GM19438 (cell line): ENCODE measurements at regions not wholly inside any gene's neighbourhood (a gene's known extent, or its start where the extent isn't known, plus 50 kb on each side); places are given as distances from the start of the nearest gene placed in this dataset.
A peak's percentile ranks its signal among the peaks of the same experiment; 100 is the strongest.

Experiments
- ATAC-seq: cut with Tn5 transposase; IDR thresholded peaks from one replicate; pipeline ENCODE4 v1.9.1; 2021; ENCODE audit warnings: low read depth; ENCODE audit not compliant: unreplicated experiment

GRCh38 chr4:180377741-180378140, 1865.5 kb upstream of the TENM3 start:
- no peak for ATAC-seq

GRCh38 chr4:180380733-180381132, 1862.5 kb upstream of the TENM3 start:
- ATAC-seq: no peak

- no peak for ATAC-seq
These were observed 1851.6 kb upstream of the TENM3 start for GRCh38 chr4:180391613-180392012.

- ATAC-seq: no peak
These were observed 1848.9 kb upstream of the TENM3 start for GRCh38 chr4:180394312-180394711.

GRCh38 chr4:180394730-180395129, 1848.5 kb upstream of the TENM3 start:
- no peak for ATAC-seq

GRCh38 chr4:180398564-180398963, 1844.6 kb upstream of the TENM3 start:
- no peak for ATAC-seq

- ATAC-seq: no peak
These were observed 1835.8 kb upstream of the TENM3 start for GRCh38 chr4:180407275-180407885.

GRCh38 chr4:180418819-180419531, 1824.2 kb upstream of the TENM3 start:
- no peak for ATAC-seq

- no peak for ATAC-seq
These were observed 1820.1 kb upstream of the TENM3 start for GRCh38 chr4:180422989-180423711.

GRCh38 chr4:180423712-180424057, 1819.5 kb upstream of the TENM3 start:
- no peak for ATAC-seq

GRCh38 chr4:180426938-180427337, 1816.3 kb upstream of the TENM3 start:
- ATAC-seq: no peak

- no peak for ATAC-seq
These were observed 1812.9 kb upstream of the TENM3 start for GRCh38 chr4:180430283-180430682.

- ATAC-seq: peak; percentile 68
These were observed 1808.9 kb upstream of the TENM3 start for GRCh38 chr4:180434131-180434895.

GRCh38 chr4:180436361-180436760, 1806.8 kb upstream of the TENM3 start:
- ATAC-seq: no peak

- no peak for ATAC-seq
These were observed 1805.6 kb upstream of the TENM3 start for GRCh38 chr4:180437601-180438000.

GRCh38 chr4:180448306-180448705, 1794.9 kb upstream of the TENM3 start:
- ATAC-seq: no peak

GRCh38 chr4:180449395-180449956, 1793.7 kb upstream of the TENM3 start:
- no peak for ATAC-seq

- no peak for ATAC-seq
These were observed 1788.0 kb upstream of the TENM3 start for GRCh38 chr4:180455226-180455625.

GRCh38 chr4:180456928-180457327, 1786.3 kb upstream of the TENM3 start:
- ATAC-seq: no peak

- no peak for ATAC-seq
These were observed 1781.1 kb upstream of the TENM3 start for GRCh38 chr4:180462116-180462515.

GRCh38 chr4:180465364-180465763, 1777.8 kb upstream of the TENM3 start:
- no peak for ATAC-seq
